ENCODE measurements at regions not wholly inside any gene's neighbourhood (a gene's known extent, or its start where the extent isn't known, plus 50 kb on each side); places are given as distances from the start of the nearest gene placed in this dataset.
A peak's percentile ranks its signal among the peaks of the same experiment; 100 is the strongest.

GRCh38 chrX:46341767-46342322 lies 203.4 kb downstream of the ZNF674 start:
- intact Hi-C loops (cut with micrococcal nuclease) (loop anchor here (1.0 kb wide), 1 partner anchor 15 kb away; no protein-coding TSS in a partner anchor), dilution Hi-C loops (cut with MboI; ENCODE audit: extremely low pct_ligation_motif_present, low sequenced_read_pairs) (no loop called here)
- Histone ChIP-seq H3K4me1 (ENCODE audit: control insufficient read depth, extremely low read depth, insufficient read depth, low read length) (peaks cover 6% of the 10 kb centered on the region), H3K79me2 (ENCODE audit: control insufficient read depth, insufficient read depth, low read length) (no peaks in the 10 kb centered on the region), H3K27me3 (ENCODE audit: control insufficient read depth in 2 of 2, insufficient read depth in 2 of 2, low read length in 2 of 2) (no peaks in the 10 kb centered on the region), H3K9ac (replicated peaks; ENCODE audit: extremely low read depth, insufficient read depth, low read length) (no peak overlapping the region), H3K27ac (ENCODE audit: insufficient read depth, low read depth, low read length) (no peak overlapping the region), H3K4me2 (ENCODE audit: insufficient read depth, low read length) (no peak overlapping the region), H2AFZ (ENCODE audit: low read depth, low read length) (no peak overlapping the region), H3K36me3 (ENCODE audit: control insufficient read depth in 2 of 2, extremely low read depth in 1 of 2, insufficient read depth in 2 of 2, low read length in 2 of 2) (no peaks in the 10 kb centered on the region), H3K4me3 (replicated peaks in 1 of 3; ENCODE audit: insufficient read depth in 1 of 3, low read depth in 1 of 3, low read length in 3 of 3) (no peak overlapping the region), H3K9me1 (replicated peaks; ENCODE audit: control insufficient read depth, extremely low read depth, insufficient read depth, low read length) (no peaks in the 10 kb centered on the region), H4K20me1 (replicated peaks; ENCODE audit: control insufficient read depth, extremely low read depth, insufficient read depth, low read length) (no peaks in the 10 kb centered on the region), H3K9me3 (replicated peaks; ENCODE audit: control insufficient read depth, insufficient read depth, low read length) (no peaks in the 10 kb centered on the region)
- no TSS peak for BruUV-seq (replicated peaks)
- FAIRE-seq (peak; percentile 66), DNase-seq (ENCODE audit: low read depth, low spot score) (peak; percentile 72)
- TF ChIP-seq FOS (IDR thresholded peaks at IDR 0.05; ENCODE audit: borderline replicate concordance, insufficient read depth, low read length) (no peak), GATA2 (IDR thresholded peaks at IDR 0.05; ENCODE audit: insufficient read depth, insufficient read length, low read depth, low read length) (peak; percentile 23)
- POLR2A ChIA-PET, result no interaction called here
- CTCF ChIA-PET, result no interaction called here

GRCh38 chrX:46340696-46341095 lies 204.5 kb downstream of the ZNF674 start:
- no peak for FAIRE-seq
- H3K4me2 ChIP-seq (ENCODE audit: insufficient read depth, low read length), result no peak overlapping the region
- H3K9me1 ChIP-seq (replicated peaks; ENCODE audit: control insufficient read depth, extremely low read depth, insufficient read depth, low read length), result no peaks in the 10 kb centered on the region
- no peak overlapping the region for H3K27ac ChIP-seq (ENCODE audit: insufficient read depth, low read depth, low read length)
- peaks cover 6% of the 10 kb centered on the region for H3K4me1 ChIP-seq (ENCODE audit: control insufficient read depth, extremely low read depth, insufficient read depth, low read length)
- H3K79me2 ChIP-seq (ENCODE audit: control insufficient read depth, insufficient read depth, low read length), result no peaks in the 10 kb centered on the region
- DNase-seq (ENCODE audit: low read depth, low spot score), result peak; percentile 1
- no peaks in the 10 kb centered on the region for H3K36me3 ChIP-seq (ENCODE audit: control insufficient read depth in 2 of 2, extremely low read depth in 1 of 2, insufficient read depth in 2 of 2, low read length in 2 of 2)
- H3K9me3 ChIP-seq (replicated peaks; ENCODE audit: control insufficient read depth, insufficient read depth, low read length), result no peaks in the 10 kb centered on the region
- no peak overlapping the region for H3K4me3 ChIP-seq (replicated peaks in 1 of 3; ENCODE audit: insufficient read depth in 1 of 3, low read depth in 1 of 3, low read length in 3 of 3)
- no peaks in the 10 kb centered on the region for H4K20me1 ChIP-seq (replicated peaks; ENCODE audit: control insufficient read depth, extremely low read depth, insufficient read depth, low read length)
- CTCF ChIA-PET, result no interaction called here
- dilution Hi-C loops (cut with MboI; ENCODE audit: extremely low pct_ligation_motif_present, low sequenced_read_pairs), result no loop called here
- BruUV-seq (replicated peaks), result no TSS peak
- TF ChIP-seq JUN (IDR thresholded peaks at IDR 0.05; ENCODE audit: borderline replicate concordance, insufficient read depth, insufficient read length, low read depth), result no peak
- TF ChIP-seq GATA2 (IDR thresholded peaks at IDR 0.05; ENCODE audit: insufficient read depth, insufficient read length, low read depth, low read length), result no peak
- TF ChIP-seq MAX (IDR thresholded peaks at IDR 0.05; ENCODE audit: insufficient read depth, insufficient read length), result no peak
- TF ChIP-seq POLR2A (IDR thresholded peaks at IDR 0.05; ENCODE audit: low read depth, low read length), result no peak
- no peak for TF ChIP-seq FOS (IDR thresholded peaks at IDR 0.05; ENCODE audit: borderline replicate concordance, insufficient read depth, low read length)
- no peak for TF ChIP-seq EZH2 (IDR thresholded peaks at IDR 0.05; ENCODE audit: borderline replicate concordance, low read depth, low read length, severe bottlenecking)
- TF ChIP-seq MYC (IDR thresholded peaks at IDR 0.05; ENCODE audit: low read depth, low read length), result no peak
- H3K9ac ChIP-seq (replicated peaks; ENCODE audit: extremely low read depth, insufficient read depth, low read length), result no peak overlapping the region
- no peak overlapping the region for H2AFZ ChIP-seq (ENCODE audit: low read depth, low read length)
- H3K27me3 ChIP-seq (ENCODE audit: control insufficient read depth in 2 of 2, insufficient read depth in 2 of 2, low read length in 2 of 2), result no peaks in the 10 kb centered on the region
- POLR2A ChIA-PET, result no interaction called here
- intact Hi-C loops (cut with micrococcal nuclease), result no loop called here
